Stomach (tissue), 4 donors: ENCODE measurements at regions not wholly inside any gene's neighbourhood (a gene's known extent, or its start where the extent isn't known, plus 50 kb on each side); places are given as distances from the start of the nearest gene placed in this dataset.

Experiments used
- CTCF ChIP-seq, 7 experiments: fragments of 450-650 bp in 4 of 7; fragments of 200-600 bp in 3 of 7; sonication (generic) in 3 of 7; IDR thresholded peaks; one replicate each; pipeline ENCODE4 v1.5.1; 2016 to 2019; ENCODE audit warnings: antibody characterized with exemption in 7 of 7, control low read depth in 2 of 7, mild to moderate bottlenecking in 1 of 7
- POLR2A ChIP-seq, 4 donors: fragments of 450-650 bp; IDR thresholded peaks; one replicate each; pipeline ENCODE4 v1.6.1; 2016; ENCODE audit warnings: antibody characterized with exemption in 4 of 4, control low read depth in 2 of 4, mild to moderate bottlenecking in 1 of 4, moderate library complexity in 1 of 4
- POLR2AphosphoS5 ChIP-seq, 3 donors: sonication (generic); formaldehyde crosslinking; IDR thresholded peaks; one replicate each; pipeline ENCODE4 v1.6.1; 2016; ENCODE audit warnings: antibody characterized with exemption in 3 of 3

DNA sequence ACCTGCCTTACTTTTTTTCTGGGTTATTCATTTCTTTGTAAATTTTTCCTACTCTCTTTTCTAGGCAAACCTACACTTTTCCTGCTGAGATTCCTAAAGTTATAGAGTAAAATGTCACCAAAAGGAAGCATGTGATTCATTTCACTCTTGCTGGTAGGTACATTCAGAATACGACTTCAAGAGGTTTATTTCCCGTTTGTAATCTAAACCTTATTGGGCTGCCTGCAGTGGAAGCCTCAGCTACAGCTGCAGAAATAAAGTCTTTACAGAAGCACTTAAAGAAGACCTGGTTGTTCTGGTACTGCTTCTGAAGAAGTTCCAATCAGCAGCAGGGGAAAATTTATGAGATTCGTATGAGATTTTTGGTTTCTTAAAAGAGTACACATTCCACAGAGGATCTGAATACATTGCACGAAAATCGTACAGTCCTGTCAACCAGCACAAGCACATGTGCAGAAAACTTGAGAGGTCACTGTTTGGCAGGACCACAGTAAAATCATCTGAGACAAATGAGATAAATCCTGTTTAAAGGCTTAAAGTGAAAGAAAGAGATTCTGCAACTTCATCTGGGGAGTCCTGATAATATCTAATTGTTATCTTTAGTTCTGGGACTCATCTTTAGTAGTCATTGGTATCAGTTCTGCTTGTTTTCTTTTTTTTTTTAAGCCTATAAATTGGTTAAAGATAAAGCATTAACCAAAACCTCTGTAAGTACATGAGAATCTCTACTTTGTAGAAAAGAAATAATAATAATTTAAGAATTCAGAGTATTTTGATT, 109.9 kb upstream of the ADGRL2 start:
- TF ChIP-seq CTCF (IDR thresholded peaks at IDR 0.05) (no peak), POLR2A (IDR thresholded peaks at IDR 0.05) (no peak), POLR2AphosphoS5 (IDR thresholded peaks at IDR 0.05) (no peak)
